ENCODE measurements at regions not wholly inside any gene's neighbourhood (a gene's known extent, or its start where the extent isn't known, plus 50 kb on each side); places are given as distances from the start of the nearest gene placed in this dataset.

GRCh38 chr20:40739841-40740240 lies 50.8 kb upstream of the MAFB start:
- TF ChIP-seq CTCF (IDR thresholded peaks at IDR 0.05; ENCODE audit: poor library complexity) (no peak), EZH2 (IDR thresholded peaks at IDR 0.05; ENCODE audit: borderline replicate concordance) (no peak), EZH2phosphoT487 (IDR thresholded peaks at IDR 0.05; ENCODE audit: low read depth, severe bottlenecking, unreplicated experiment) (no peak)

Measured in hepatocyte (in vitro differentiated cells).